GM18907 (cell line): ENCODE measurements at regions not wholly inside any gene's neighbourhood (a gene's known extent, or its start where the extent isn't known, plus 50 kb on each side); places are given as distances from the start of the nearest gene placed in this dataset.

Experiments
- ATAC-seq: cut with Tn5 transposase; IDR thresholded peaks from one replicate; pipeline ENCODE4 v1.9.1; 2021; ENCODE audit warnings: mild to moderate bottlenecking, moderate library complexity; ENCODE audit not compliant: unreplicated experiment

DNA sequence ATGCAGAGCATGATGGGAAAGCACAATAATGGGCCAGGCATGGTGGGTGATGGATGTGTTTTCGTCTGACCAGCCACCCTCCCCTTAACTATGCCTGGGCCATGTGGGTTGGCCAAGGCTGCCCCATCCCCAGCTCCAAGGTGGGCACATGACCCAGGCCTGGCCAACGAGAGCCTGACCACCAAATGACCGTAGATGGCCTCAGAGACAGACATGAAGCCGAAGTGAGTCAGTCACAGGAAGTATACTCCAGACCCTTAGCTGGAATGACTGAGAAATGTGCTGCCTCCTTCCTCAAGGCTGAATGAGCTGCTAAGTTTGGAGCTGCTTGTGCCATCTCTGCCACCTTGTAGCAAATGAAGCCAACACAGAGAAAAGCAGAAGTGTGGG, 233.6 kb downstream of the BCL11B start:
- no peak for ATAC-seq

- no peak for ATAC-seq
These were observed 232.5 kb downstream of the BCL11B start for GRCh38 chr14:99039331-99040041.

GRCh38 chr14:99040052-99040451, 231.9 kb downstream of the BCL11B start:
- ATAC-seq = no peak

- ATAC-seq = no peak
These were observed 231.3 kb downstream of the BCL11B start for GRCh38 chr14:99040711-99041110.

DNA sequence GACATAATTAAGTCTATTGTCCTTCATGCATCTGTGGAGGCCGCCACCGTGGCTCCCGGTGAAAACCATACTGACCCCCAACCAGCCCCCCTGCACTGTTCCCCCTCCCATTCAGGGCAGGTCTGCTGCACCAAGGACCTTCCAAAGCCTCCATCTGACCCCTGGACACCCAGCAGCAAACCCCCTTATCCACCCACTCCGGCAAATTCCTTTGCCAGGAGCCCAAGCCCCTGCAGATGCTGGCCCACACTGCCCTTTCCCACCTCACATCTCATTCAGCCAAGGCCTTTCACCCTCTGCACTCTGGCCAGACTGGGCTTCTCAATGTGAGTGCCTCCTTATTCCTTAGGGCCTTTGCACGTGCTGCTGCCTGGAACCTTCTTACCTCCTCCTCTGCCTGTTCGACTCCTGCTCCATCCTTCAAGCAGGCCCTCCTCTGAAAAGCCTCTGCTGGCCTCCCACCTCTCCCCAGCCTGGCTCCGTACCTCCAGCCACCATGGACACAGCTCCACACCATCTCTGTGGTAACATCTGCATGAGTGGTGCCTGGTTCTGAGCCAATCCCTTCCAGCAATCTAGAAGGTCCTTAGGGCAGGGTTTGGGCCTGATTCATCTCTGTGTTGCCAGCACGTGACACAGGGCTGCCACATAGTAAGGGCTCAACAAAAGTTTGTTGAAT, 230.7 kb downstream of the BCL11B start:
- ATAC-seq = no peak

DNA sequence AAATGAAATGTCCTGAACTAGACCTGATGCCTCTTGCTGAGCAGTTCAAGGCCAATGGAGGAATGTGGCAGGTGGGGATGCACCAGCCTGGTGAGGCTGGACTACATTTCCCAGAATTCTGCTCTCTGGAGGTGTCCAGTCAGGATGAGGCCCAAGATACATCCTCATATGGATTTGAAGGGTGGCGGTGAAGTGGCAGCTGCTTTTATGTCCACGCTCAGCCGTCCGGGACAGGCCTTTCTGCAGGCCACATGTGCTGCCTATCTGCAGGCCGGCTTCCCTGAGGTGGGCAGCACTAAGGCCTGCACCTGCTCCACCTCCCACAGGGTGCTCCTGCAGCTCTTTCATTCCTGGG, 230.2 kb downstream of the BCL11B start:
- no peak for ATAC-seq

- ATAC-seq = no peak
These were observed 229.4 kb downstream of the BCL11B start for GRCh38 chr14:99042381-99043266.

- ATAC-seq = no peak
These were observed 228.8 kb downstream of the BCL11B start for GRCh38 chr14:99043267-99043615.

DNA sequence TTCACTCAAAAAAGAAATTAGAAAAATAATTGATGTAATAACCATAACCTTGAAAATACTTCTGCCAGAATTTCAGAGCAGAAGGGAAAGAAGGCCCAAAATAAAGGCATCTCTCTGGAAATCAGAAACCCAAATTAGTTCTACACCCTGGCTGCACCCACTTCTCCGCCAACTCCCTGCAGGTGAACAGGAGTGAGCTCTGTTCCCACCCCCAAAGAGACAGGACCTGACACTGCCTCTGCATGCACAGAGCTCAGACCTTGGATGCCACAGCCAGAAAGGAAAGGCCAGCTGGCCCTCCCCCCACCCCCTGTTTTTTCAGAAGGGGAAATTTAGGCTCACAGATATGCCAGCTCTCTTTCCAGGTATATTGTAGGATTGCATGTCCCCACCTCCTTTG, 228.2 kb downstream of the BCL11B start:
- no peak for ATAC-seq

DNA sequence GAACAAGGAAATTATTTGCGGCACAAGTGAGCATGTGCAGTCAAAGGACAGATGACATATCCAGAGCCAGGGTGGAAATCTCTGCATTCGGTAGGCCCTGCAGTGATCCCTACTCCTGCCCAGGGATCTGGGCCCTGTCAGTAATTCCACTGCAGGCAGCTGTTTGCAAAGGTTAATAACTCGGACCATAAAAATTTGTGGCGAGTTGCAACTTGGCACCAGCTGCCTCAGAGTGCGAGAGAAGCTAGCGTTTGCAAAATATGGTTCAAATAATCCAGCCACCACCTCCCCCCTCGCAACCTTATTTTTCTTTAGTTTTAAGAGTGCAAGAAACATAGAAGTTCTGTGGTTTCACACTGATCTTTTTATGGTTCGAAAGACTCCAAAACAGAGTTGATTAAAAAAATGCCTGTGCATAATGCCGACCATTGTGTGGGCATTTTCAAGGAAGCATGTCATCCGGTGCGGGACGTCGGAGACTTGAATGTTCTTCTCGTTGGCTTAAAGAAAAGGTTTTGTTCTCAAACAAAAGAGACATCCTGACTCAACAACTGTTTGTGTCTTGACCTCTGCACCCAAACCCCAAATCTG, 224.5 kb downstream of the BCL11B start:
- ATAC-seq = no peak

DNA sequence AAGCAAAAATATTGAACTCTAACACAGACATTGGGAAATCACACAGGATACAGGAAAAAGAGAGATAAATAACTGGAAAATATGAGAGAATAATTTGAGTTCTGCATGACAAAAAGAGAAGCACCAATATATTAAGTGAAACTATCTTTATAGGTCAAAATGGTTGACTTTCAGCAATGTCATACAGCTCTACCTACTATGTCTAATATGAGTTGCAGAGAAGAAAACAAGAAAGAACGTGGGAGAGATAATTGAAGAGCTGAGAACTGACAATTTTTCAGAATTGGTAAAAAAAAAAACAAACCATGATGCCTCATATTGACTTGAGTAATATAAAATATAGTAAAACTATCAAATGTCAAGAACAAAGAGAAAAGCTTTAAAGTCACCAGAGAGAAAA, 221.7 kb downstream of the BCL11B start:
- no peak for ATAC-seq

- no peak for ATAC-seq
These were observed 219.5 kb downstream of the BCL11B start for GRCh38 chr14:99052467-99052866.

- ATAC-seq = no peak
These were observed 217.0 kb downstream of the BCL11B start for GRCh38 chr14:99055019-99055418.

DNA sequence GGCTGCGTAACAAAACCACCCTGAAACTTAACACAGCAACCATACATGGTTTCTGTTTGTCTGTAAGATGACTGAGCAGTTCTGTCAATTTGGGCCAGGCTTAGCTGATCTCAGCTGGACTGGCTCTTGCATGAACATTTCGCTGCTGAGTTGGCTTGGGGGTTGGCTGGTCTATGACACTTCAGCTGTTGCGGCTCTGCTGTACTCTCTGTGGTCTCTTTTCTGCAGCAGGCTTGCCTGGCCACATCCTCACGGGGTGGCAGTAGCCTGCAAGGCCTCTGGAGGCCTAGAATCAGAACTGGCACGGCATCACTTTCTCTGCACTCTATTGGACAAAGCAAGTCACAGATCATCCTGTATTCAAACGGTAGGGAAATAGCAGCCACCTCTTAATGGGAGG, 216.2 kb downstream of the BCL11B start:
- ATAC-seq = no peak

GRCh38 chr14:99057576-99058083, 214.4 kb downstream of the BCL11B start:
- no peak for ATAC-seq

GRCh38 chr14:99058542-99058941, 213.5 kb downstream of the BCL11B start:
- ATAC-seq = no peak

- ATAC-seq = no peak
These were observed 209.8 kb downstream of the BCL11B start for GRCh38 chr14:99062216-99062615.

DNA sequence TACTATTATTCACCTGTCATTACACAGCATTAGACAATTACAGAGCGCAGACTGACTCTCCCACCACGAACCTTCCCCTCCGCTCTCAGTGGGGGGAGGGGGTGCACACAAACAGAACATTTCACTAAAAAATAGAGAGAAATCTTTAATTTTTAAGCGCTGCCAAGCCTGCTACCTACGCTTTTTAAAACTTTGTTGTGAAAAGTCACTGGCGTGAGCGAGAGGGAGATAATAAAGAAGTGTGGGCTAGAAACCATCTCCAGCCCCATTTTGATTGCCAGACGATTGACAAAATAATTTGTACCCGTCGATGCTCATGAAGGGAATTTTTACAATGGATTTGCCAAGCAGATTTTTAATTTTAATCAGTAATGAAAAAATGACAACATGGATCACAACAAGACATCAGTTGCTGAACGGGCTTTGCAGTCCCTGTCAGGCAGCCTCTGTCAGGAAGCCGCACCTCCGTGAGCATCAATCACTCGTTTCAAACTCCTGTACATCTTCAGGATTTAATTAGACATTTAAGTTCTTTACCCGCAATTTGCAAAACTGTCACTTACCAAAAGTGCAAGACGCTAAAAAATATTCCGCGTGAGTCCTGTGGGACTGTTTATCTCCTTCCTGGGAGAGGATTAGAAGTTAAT, 209.1 kb downstream of the BCL11B start:
- ATAC-seq = no peak

DNA sequence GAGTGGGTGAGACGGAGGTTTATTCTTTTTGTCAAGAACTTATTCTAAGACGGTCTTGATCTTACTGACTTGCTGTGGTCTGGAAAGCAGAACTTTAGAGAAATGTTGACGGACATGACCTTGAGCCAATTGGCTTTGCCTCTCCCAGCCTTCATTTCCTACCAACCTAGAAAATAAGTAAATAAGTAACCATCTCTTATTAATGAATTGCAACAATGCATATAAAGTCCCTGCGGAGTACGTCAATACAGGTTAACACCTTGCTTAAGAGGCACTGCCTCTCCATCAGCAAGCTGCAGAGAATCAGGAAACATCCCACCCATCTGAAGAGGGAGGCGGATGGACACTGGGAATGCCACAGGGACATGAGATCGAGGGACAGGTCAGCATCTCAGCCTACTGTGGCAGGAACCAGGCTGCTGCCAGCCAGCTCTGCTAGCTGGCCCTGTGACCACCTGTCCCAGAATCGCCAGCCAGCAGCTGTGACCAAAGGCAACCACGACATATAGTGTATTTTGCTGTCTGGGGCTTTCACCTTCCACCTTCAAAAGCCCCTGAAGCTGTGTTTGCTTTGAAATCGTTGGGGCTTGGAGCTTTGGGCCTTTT, 208.3 kb downstream of the BCL11B start:
- no peak for ATAC-seq

GRCh38 chr14:99064262-99064954, 207.6 kb downstream of the BCL11B start:
- ATAC-seq = no peak
